ENCODE measurements at regions not wholly inside any gene's neighbourhood (a gene's known extent, or its start where the extent isn't known, plus 50 kb on each side); places are given as distances from the start of the nearest gene placed in this dataset.

DNA sequence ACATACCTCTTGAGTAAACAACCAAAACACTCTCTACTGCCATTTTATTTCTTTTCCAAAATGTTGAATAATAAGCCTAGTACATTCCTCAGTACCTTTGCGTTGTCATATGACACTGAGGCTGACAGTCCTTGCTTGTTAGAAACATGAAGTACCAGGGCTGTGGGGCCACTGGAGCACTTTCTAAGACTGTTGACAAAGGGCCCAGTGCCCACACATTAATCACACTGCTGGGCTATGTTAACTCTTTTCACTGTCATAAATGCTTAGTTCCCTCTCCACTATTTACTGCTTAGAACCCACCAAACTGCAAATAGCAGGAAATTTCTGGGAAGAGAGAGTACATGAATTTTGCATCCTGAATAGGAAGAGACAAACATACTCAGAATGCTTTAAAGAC lies 57.1 kb downstream of the FAM47B start:
- no peak for DNase-seq (ENCODE audit: low read depth)

DNA sequence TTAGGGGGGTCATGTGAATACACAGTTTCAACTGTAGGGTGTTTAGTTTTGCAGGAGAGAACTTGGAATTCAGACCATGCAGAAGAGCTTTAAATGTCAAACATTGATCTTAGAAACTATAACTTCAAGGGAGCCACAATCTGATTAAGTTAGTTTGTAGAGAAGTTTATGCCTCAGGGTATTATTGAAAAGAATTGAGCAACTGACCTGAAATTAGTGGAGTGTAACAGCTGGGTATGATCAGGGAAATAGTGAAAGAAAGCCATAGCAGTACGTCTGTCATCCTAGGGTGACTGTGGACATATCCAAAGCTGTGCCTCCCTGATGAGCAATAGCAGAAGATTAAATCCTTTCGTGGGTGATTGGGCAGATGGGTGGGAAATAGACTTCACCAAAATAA lies 63.8 kb downstream of the FAM47B start:
- no peak for DNase-seq (ENCODE audit: low read depth)

- peak; percentile 2 for DNase-seq (ENCODE audit: low read depth)
These were observed 73.0 kb downstream of the FAM47B start for GRCh38 chrX:35015621-35016020.

DNA sequence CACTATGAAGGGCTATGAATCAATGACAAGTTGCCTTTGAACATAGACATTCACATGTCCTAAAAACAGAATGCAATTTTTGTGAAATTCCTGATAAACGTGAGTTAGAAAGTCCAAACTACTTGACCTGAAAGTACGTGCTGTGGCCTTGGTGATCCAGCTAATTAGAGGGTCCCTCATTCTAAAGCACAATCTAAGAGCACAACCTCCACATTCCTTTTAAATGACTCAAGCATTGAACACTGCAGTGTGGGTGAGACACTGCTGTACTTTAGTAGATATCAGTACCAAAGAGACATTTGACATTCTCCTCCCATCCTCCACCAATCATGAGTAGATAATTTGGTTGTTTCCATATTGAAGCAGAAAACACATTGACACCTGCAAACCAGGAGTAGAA lies 73.5 kb downstream of the FAM47B start:
- peak; percentile 51 for DNase-seq (ENCODE audit: low read depth)

GRCh38 chrX:35017284-35017683 lies 74.7 kb downstream of the FAM47B start:
- no peak for DNase-seq (ENCODE audit: low read depth)

DNA sequence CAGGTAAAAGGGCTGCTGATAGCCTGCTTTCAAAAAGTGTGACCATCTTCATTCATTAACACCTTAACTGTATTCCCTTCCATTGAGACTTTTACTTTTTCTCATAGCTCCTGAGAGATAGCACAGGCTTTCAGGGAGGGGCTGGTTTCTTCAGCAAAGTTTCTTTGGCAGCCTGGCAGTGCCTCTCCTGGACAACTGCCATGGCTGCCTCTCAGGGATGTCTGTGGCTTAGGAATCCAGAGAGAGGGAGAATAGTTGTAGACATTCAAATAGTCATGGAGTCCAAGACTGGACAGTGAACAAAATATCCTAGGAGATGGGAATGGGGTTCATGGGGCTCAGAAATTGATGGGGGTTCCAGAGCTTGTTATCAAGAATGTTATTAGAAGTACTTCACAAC lies 81.1 kb downstream of the FAM47B start:
- peak; percentile 16 for DNase-seq (ENCODE audit: low read depth)

- no peak for DNase-seq (ENCODE audit: low read depth)
These were observed 83.2 kb downstream of the FAM47B start for GRCh38 chrX:35025820-35026219.

DNA sequence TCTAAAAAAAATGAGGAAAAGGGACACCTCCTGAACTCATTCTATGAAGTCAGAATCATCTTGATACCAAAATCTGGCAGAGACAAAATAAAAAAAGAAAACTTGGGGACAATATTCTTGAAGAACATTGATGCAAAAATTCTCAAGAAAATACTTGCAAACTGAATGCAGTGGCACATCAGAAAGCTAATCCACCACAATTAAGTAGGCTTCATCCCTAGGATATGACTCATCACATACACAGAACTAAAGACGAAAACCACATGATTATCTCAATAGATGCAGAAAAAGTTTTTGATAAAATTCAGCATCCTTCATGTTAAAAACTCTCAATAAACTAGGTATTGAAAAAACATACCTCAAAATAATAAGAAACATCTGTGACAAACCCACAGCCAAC lies 98.3 kb downstream of the FAM47B start:
- peak; percentile 39 for DNase-seq (ENCODE audit: low read depth)

- DNase-seq (ENCODE audit: low read depth): peak; percentile 49
These were observed 104.2 kb downstream of the FAM47B start for GRCh38 chrX:35046660-35047296.

DNA sequence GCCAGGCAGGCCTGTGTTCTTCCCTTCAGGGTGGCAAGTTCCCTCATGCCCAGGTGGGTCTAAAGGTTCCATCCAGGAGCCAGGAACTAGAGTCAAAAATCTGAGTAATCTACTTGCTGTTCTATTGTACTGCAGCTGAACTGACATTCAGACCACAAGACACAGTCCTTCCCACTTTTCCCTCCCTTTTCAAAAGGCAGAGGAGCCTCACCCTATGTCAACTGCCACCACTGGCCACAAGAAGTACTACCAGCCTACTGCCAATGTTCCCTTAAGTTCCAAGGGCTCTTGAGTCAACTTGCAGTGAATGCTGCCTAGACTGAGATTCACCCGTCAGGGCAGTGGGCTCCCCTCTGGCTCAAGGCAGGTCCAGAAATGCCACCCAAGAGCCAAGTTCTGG lies 133.5 kb downstream of the FAM47B start:
- DNase-seq (ENCODE audit: low read depth): no peak

DNA sequence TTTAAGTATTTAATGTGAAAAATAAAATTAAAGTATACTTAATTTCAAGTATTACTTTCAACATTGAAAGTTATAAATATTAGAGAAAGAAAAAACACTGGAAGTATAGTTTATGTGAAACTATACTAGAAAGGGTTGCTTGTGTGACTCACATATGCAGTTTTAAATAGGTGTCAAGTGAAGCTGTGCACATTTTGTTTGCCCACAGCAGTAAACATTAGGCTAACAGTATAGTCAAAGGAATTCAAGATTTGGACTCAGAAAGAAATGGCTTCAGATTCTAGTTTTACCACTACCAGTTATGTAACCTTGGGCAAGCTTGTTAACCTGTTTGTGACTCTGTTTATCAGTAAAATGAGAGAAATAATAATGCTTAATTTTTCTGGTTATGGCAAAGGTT lies 148.2 kb downstream of the FAM47B start:
- DNase-seq (ENCODE audit: low read depth): no peak

GRCh38 chrX:35098419-35098818 lies 155.8 kb downstream of the FAM47B start:
- no peak for DNase-seq (ENCODE audit: low read depth)

DNA sequence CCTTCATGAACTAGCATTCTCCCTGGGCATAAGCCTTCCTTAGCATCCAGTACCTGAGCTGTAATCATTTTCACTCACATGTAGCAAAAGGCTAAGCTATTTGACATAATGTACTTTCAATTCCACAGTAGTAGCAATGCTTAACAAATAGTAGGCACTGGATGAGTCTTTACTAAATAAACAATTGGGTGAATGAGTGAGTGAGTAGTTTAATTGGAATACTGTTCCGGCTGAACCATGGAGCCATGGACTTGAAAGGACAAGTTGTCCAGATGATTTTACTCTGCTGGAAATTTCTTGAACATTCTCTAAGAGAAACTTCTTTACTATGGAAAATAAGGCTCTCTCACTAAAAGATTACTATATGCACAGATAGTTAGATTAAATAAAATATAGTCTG lies 159.3 kb downstream of the FAM47B start:
- DNase-seq (ENCODE audit: low read depth): no peak

DNA sequence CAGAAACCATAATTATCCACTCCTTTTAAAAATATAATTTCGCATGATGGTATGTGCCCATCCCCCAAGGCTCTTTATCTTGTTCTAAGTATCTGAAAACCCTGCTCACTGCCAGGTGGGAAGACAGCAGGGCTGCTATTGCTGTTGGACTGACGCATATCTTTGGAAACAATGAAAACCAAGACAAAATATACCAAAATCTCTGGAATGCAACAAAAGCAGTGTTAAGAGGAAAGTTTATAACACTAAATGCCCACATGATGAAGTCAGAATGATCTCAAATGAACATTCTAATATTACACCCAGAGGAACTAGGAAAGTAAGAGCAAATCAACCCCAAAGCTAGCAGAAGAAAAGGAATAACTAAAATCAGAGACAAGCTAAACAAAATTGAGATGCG lies 162.0 kb downstream of the FAM47B start:
- DNase-seq (ENCODE audit: low read depth): no peak

- no peak for DNase-seq (ENCODE audit: low read depth)
These were observed 172.6 kb downstream of the FAM47B start for GRCh38 chrX:35115205-35115604.

DNA sequence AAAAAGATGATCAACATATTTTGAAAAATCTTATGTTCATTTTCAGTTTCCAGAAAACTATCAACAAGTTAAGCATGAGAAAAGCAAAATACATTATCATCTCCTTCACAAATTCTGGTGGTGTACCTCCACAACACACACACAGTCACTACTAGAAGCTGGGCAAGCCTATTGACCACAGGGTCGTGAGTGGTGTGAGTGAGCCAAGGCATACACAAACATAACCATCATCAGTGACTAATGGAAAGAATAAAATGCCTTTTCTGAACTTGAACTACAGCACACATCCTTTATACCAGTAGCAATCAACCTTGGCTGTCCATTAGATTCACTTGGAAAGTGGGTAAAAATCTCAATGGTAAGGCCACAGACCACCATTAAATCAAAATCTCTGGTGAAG lies 180.2 kb downstream of the FAM47B start:
- DNase-seq (ENCODE audit: low read depth): no peak

DNA sequence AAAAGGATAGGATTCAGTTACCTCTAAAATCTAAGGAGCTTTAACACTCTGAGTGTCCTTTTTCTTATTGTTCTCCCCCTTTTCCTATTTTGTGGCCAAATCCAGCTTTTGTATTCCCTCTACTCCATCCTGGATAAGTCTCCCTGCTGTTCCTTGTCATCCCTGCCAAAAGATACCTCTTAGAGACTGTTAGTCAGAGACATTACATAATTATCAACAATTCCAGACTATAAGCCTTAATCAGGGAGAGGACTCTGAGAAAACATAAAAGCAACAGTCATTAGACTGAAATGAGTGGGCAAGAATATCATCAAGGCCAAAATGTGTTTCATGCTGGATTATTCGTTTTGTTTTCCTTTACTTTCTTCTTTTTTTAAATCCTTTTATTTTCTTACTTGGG lies 206.9 kb downstream of the FAM47B start:
- DNase-seq (ENCODE audit: low read depth): no peak

DNA sequence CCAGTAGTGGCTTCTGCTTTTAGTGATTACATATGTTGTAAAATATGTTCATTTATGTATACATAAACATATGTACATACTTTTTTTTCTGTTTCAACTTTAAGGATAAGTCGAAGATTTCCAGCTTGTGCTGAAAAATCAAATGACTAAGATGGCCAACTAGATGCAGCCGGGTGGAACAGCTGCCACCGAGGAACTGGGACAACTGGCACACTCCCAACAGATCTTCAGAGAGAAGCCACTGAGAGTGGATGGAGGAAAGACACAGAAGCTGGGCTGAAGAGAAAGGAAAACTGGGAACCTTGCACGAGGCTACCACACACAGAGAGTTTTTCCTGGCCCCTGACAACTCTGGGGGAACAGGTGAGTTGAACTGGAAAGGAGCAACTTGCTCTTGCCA lies 207.5 kb downstream of the FAM47B start:
- DNase-seq (ENCODE audit: low read depth): no peak

DNA sequence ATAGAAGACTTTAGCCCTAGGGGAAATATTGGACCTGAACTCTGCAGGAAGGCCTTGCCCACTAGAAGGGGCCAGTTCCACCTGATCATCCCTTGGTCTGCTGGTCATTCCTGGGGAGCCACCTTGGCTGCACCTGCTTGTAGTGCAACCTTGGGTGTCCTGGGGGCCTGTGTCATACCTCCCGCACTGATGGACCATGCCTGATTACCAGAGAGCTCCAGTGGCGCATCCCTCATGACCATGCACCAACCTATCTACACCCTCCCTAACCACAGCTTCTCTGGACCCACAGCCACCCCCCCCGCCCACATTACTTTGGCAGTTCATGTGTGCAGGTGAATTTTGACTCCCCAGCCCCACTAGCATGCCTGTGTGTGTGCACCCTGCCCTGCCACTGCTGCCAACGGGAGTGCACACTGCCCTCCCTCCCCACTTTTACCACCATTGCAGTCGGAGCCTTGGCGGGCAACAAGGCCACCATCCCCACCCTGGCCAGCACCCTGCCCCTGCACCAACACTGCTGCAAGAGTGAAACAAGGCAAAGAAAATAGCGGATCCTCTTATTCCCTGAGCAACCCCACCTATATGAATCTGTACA lies 208.1 kb downstream of the FAM47B start:
- DNase-seq (ENCODE audit: low read depth): no peak

DNA sequence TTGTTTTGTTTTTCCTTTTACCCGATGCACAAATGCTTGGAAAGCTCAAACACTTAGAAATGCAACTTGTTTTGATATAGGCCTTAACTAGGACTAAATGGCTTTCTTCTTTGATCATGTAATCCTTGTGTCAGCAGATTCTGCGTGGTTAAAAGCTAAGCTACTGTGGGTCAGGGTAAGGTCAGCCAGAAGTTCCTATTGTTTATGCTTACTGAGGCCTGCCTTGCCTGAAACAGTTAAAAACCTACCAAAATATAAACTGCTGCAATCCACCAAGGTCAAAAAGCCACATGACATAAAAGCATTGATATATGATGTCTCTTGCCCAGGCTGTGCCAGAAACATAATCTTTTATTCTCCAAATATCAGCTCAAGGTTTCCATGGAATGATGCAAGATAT lies 223.4 kb downstream of the FAM47B start:
- DNase-seq (ENCODE audit: low read depth): peak; percentile 14

Measured in M059J (cell line).